ENCODE measurements at regions not wholly inside any gene's neighbourhood (a gene's known extent, or its start where the extent isn't known, plus 50 kb on each side); places are given as distances from the start of the nearest gene placed in this dataset.

- TF ChIP-seq CTCF (IDR thresholded peaks at IDR 0.05; ENCODE audit: extremely low read depth, insufficient read depth, missing control alignments): no peak
- no peak for DNase-seq (ENCODE audit: low spot score)
- in situ Hi-C loops (cut with MboI; ENCODE audit: low pct_unique_long_range_greater_than_20kb, low sequenced_read_pairs, unreplicated experiment): no loop called here
These were observed 139.3 kb upstream of the COBL start for GRCh38 chr7:51455948-51456347.

- no peak for DNase-seq (ENCODE audit: low spot score)
- no peak for TF ChIP-seq CTCF (IDR thresholded peaks at IDR 0.05; ENCODE audit: extremely low read depth, insufficient read depth, missing control alignments)
- in situ Hi-C loops (cut with MboI; ENCODE audit: low pct_unique_long_range_greater_than_20kb, low sequenced_read_pairs, unreplicated experiment): no loop called here
These were observed 138.9 kb upstream of the COBL start for GRCh38 chr7:51455513-51455912.

GRCh38 chr7:51455086-51455485 is 138.5 kb upstream of the COBL start:
- in situ Hi-C loops (cut with MboI; ENCODE audit: low pct_unique_long_range_greater_than_20kb, low sequenced_read_pairs, unreplicated experiment): no loop called here
- TF ChIP-seq CTCF (IDR thresholded peaks at IDR 0.05; ENCODE audit: extremely low read depth, insufficient read depth, missing control alignments): no peak
- no peak for DNase-seq (ENCODE audit: low spot score)

- in situ Hi-C loops (cut with MboI; ENCODE audit: low pct_unique_long_range_greater_than_20kb, low sequenced_read_pairs, unreplicated experiment): no loop called here
- DNase-seq (ENCODE audit: low spot score): no peak
- no peak for TF ChIP-seq CTCF (IDR thresholded peaks at IDR 0.05; ENCODE audit: extremely low read depth, insufficient read depth, missing control alignments)
These were observed 136.1 kb upstream of the COBL start for GRCh38 chr7:51452694-51453093.

- in situ Hi-C loops (cut with MboI; ENCODE audit: low pct_unique_long_range_greater_than_20kb, low sequenced_read_pairs, unreplicated experiment): no loop called here
- TF ChIP-seq CTCF (IDR thresholded peaks at IDR 0.05; ENCODE audit: extremely low read depth, insufficient read depth, missing control alignments): no peak
- no peak for DNase-seq (ENCODE audit: low spot score)
These were observed 135.3 kb upstream of the COBL start for GRCh38 chr7:51451751-51452476.

GRCh38 chr7:51450541-51450940 is 133.9 kb upstream of the COBL start:
- no peak for TF ChIP-seq CTCF (IDR thresholded peaks at IDR 0.05; ENCODE audit: extremely low read depth, insufficient read depth, missing control alignments)
- in situ Hi-C loops (cut with MboI; ENCODE audit: low pct_unique_long_range_greater_than_20kb, low sequenced_read_pairs, unreplicated experiment): no loop called here
- DNase-seq (ENCODE audit: low spot score): no peak
